ENCODE measurements at regions not wholly inside any gene's neighbourhood (a gene's known extent, or its start where the extent isn't known, plus 50 kb on each side); places are given as distances from the start of the nearest gene placed in this dataset.

DNA sequence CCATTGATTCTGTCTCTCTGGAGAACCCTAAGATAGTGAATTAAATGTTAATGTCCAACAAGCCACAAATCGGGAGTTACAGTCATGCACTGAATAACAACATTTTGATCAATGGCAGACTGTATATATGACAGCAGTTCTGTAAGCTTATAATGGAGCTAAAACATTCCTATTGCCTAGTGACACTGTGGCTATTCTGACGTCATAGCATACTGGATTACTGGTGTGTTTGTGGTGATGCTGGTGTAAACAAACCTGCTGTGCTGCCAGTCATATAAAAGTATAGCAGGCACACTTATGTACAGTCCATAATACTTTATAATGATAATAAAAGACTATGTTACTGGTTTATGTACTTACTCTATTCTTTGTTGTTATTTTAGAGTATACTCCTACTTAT lies 56.7 kb upstream of the BICD1 start:
- H3K27me3 Mint-ChIP-seq, result no peaks in the 10 kb centered on the region
- H3K4me3 ChIP-seq (ENCODE audit: low read length), result no peak overlapping the region
- no peak overlapping the region for H3K27ac Mint-ChIP-seq
- no peak overlapping the region for H3K4me3 Mint-ChIP-seq
- H3K36me3 Mint-ChIP-seq, result peaks cover 0 to 13% (median 0%) of the 10 kb centered on the region in 3 donors
- CTCF ChIA-PET, result interaction anchor here (1.0 kb wide), 1 partner anchor 71 kb away, joined by 3 read pairs; no protein-coding TSS in a partner anchor
- peaks cover 6% of the 10 kb centered on the region for H3K9me3 ChIP-seq (ENCODE audit: low read length)
- H3K9me3 Mint-ChIP-seq, result peaks cover 3 to 11% (median 5%) of the 10 kb centered on the region in 5 donors
- H3K4me1 ChIP-seq (ENCODE audit: insufficient read depth, low read length), result no peaks in the 10 kb centered on the region
- H3K4me1 Mint-ChIP-seq, result peaks cover 0 to 4% (median 0%) of the 10 kb centered on the region in 3 donors
- POLR2A ChIA-PET, result no interaction called here
- no peaks in the 10 kb centered on the region for H3K27me3 ChIP-seq (ENCODE audit: insufficient read depth, low read length, poor library complexity, severe bottlenecking)
- no peak for DNase-seq
- H3K27ac ChIP-seq (ENCODE audit: low read depth, low read length), result no peak overlapping the region
- no peaks in the 10 kb centered on the region for H3K36me3 ChIP-seq (ENCODE audit: insufficient read depth, low read length)

DNA sequence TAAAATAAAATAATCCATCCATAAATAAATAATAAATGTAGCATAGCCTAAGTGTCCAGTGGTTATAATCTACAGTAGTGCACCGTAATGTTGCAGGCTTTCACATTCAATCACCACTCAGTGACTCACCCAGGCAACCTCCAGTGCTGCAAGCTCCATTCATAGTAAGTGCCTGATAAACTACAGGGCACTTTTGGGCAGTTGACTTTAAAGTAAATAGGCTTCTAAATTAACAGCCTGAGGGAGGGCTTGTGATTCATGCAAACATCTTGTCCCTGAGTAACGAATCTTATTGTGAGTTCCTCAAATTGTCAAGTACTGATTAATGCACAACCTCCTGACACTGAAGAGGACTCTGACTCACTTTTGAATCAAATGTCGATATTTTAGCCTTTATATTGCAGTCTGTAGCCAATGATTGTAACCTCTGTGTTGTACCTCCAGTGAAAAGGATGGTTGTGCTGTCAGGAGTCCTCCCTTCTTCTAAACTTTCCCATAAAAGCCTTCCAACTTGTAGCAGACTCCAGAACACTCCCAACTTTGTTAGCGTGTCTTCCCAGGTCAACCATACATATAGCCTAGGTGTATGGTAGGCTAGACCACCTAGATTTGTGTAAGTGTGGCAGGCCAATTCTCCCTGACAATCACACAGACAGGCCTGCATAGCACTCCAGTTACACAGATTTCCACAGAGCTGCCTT lies 55.0 kb upstream of the BICD1 start:
- no peaks in the 10 kb centered on the region for H3K27me3 Mint-ChIP-seq
- peaks cover 0 to 5% (median 4%) of the 10 kb centered on the region in 5 donors for H3K9me3 Mint-ChIP-seq
- no peaks in the 10 kb centered on the region for H3K36me3 ChIP-seq (ENCODE audit: insufficient read depth, low read length)
- H3K27ac Mint-ChIP-seq, result peak overlapping the region in 1 of 8 donors; percentile 86
- no peak overlapping the region for H3K27ac ChIP-seq (ENCODE audit: low read depth, low read length)
- H3K4me3 Mint-ChIP-seq, result no peak overlapping the region
- ChIA-PET POLR2A (no interaction called here), CTCF (interaction anchor here (0.9 kb wide), 1 partner anchor 9 kb away, joined by 4 read pairs; no protein-coding TSS in a partner anchor)
- no peak overlapping the region for H3K4me3 ChIP-seq (ENCODE audit: low read length)
- H3K9me3 ChIP-seq (ENCODE audit: low read length), result peaks cover 8% of the 10 kb centered on the region
- DNase-seq, result no peak
- peaks cover 0 to 9% (median 0%) of the 10 kb centered on the region in 3 donors for H3K36me3 Mint-ChIP-seq
- no peaks in the 10 kb centered on the region for H3K27me3 ChIP-seq (ENCODE audit: insufficient read depth, low read length, poor library complexity, severe bottlenecking)
- H3K4me1 ChIP-seq (ENCODE audit: insufficient read depth, low read length), result no peaks in the 10 kb centered on the region
- peaks cover 0 to 3% (median 0%) of the 10 kb centered on the region in 3 donors for H3K4me1 Mint-ChIP-seq

DNA sequence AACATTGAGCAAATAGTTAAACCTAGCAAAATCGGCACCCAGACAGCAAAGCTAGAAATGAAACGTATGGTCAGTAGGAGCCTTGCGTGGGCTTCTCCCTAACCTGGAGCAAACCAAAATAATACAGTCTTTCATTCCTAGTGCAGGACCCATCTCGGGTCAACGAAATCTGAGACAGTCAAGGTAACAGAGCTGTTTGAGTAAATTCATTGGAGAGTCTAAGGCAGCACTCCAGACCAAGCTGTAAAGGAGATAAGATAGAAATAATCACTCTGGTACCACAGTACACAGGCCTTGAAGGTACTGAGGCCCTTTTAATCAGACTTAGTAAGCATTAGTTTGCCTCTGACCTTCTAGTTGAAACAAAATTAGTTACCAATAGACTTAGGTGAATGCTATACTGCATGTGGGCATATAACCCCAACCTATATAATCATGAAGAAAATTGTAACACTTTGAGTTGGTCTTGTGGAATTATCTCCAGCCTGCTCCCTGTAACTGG lies 54.4 kb upstream of the BICD1 start:
- peaks cover 0 to 9% (median 0%) of the 10 kb centered on the region in 3 donors for H3K36me3 Mint-ChIP-seq
- ChIA-PET CTCF (no interaction called here), POLR2A (no interaction called here)
- peaks cover 0 to 5% (median 4%) of the 10 kb centered on the region in 5 donors for H3K9me3 Mint-ChIP-seq
- H3K27me3 Mint-ChIP-seq, result no peaks in the 10 kb centered on the region
- Histone ChIP-seq H3K4me3 (ENCODE audit: low read length) (no peak overlapping the region), H3K27ac (ENCODE audit: low read depth, low read length) (no peak overlapping the region), H3K4me1 (ENCODE audit: insufficient read depth, low read length) (no peaks in the 10 kb centered on the region), H3K27me3 (ENCODE audit: insufficient read depth, low read length, poor library complexity, severe bottlenecking) (no peaks in the 10 kb centered on the region), H3K9me3 (ENCODE audit: low read length) (peaks cover 8% of the 10 kb centered on the region), H3K36me3 (ENCODE audit: insufficient read depth, low read length) (no peaks in the 10 kb centered on the region)
- no peak overlapping the region for H3K4me3 Mint-ChIP-seq
- no peak for DNase-seq
- peak overlapping the region in 1 of 8 donors; percentile 7 for H3K27ac Mint-ChIP-seq
- H3K4me1 Mint-ChIP-seq, result peaks cover 0 to 3% (median 0%) of the 10 kb centered on the region in 3 donors

DNA sequence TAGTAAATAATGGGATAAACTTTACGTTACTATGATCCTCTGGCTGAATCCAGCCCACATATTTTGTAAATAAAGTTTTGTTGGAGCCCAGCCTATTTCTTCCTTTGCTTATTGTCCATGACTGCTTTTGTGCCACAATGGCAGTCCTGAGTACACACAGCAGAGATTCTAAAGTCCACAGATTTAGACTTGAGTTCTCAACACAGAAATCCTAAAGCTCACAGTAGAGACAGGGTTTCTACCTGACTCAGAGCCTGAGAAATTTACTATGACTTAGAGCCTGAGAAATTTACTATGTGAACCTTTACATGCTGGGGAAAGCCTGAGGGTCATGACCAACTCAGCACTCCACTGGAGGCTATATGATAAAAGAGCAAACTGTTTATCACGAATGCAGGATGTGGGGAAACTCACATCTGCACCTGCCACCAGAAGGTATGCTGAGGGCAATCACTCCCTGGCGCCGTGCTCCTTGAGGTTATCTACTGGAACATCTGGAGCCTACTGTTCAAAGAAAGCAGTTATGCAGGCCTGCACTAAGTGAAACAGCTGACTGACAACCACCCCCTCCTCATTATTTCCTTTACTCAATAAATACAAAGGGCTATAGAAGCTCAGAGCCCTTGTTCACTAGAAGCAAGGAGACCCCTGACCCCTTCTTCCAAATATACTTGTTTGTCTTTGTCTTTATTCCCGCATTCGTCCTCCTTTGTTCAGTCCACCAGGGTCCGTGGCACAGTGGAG lies 52.6 kb upstream of the BICD1 start:
- no peak overlapping the region for H3K4me3 Mint-ChIP-seq
- Histone ChIP-seq H3K27ac (ENCODE audit: low read depth, low read length) (no peak overlapping the region), H3K27me3 (ENCODE audit: insufficient read depth, low read length, poor library complexity, severe bottlenecking) (no peaks in the 10 kb centered on the region), H3K9me3 (ENCODE audit: low read length) (peaks cover 8% of the 10 kb centered on the region), H3K4me3 (ENCODE audit: low read length) (no peak overlapping the region), H3K36me3 (ENCODE audit: insufficient read depth, low read length) (no peaks in the 10 kb centered on the region), H3K4me1 (ENCODE audit: insufficient read depth, low read length) (no peaks in the 10 kb centered on the region)
- H3K36me3 Mint-ChIP-seq, result peaks cover 0 to 9% (median 0%) of the 10 kb centered on the region in 3 donors
- POLR2A ChIA-PET, result no interaction called here
- H3K9me3 Mint-ChIP-seq, result peaks cover 0 to 5% (median 3%) of the 10 kb centered on the region in 5 donors
- DNase-seq, result no peak
- peaks cover 0 to 3% (median 0%) of the 10 kb centered on the region in 3 donors for H3K4me1 Mint-ChIP-seq
- no peak overlapping the region for H3K27ac Mint-ChIP-seq
- CTCF ChIA-PET, result no interaction called here
- no peaks in the 10 kb centered on the region for H3K27me3 Mint-ChIP-seq

Measured in CD8-positive, alpha-beta memory T cell (primary cell).